CD4-positive, alpha-beta T cell (primary cell): ENCODE measurements at regions not wholly inside any gene's neighbourhood (a gene's known extent, or its start where the extent isn't known, plus 50 kb on each side); places are given as distances from the start of the nearest gene placed in this dataset.

Source experiments
- ATAC-seq: fragments of 200-7000 bp; cut with Tn5 transposase; one replicate; pipeline ENCODE4 v1.10.0; 2022; ENCODE audit warnings: mild to moderate bottlenecking; ENCODE audit not compliant: poor library complexity
- CTCF ChIA-PET: fragments of 350-600 bp; sonication (Branson Sonifier 250); formaldehyde crosslinking; loops from one replicate; lab custom pipeline; 2021; ENCODE audit warnings: antibody characterized with exemption, inconsistent platforms; lab: Charles Lee
- POLR2A ChIA-PET: fragments of 350-600 bp; sonication (Branson Sonifier 250); formaldehyde crosslinking; loops from one replicate; lab custom pipeline; 2021; ENCODE audit warnings: antibody characterized with exemption, inconsistent platforms; lab: Charles Lee
- DNase-seq, 14 experiments: peaks; one replicate each; pipeline ENCODE4 v3.0.0-alpha.2; 2013 to 2020; ENCODE audit warnings: mixed read lengths in 2 of 14
- H3K27ac ChIP-seq, 2 donors: one replicate each; pipeline versions ENCODE4 v1.5.1 to v1.7.0; 2013; ENCODE audit warnings: low read length in 2 of 2, low read depth in 1 of 2, mild to moderate bottlenecking in 1 of 2
- H3K27me3 ChIP-seq, 2 experiments: 1 replicate in 1 of 2; 2 replicates in 1 of 2; pipeline versions ENCODE4 v1.6.1 to v1.7.0; 2013; ENCODE audit warnings: low read length in 2 of 2, control low read depth in 1 of 2, mild to moderate bottlenecking in 1 of 2, moderate library complexity in 1 of 2; ENCODE audit not compliant: insufficient read depth in 2 of 2, control insufficient read depth in 1 of 2
- H3K36me3 ChIP-seq: one replicate; pipeline ENCODE4 v1.6.1; 2013; ENCODE audit warnings: low read length, control low read depth; ENCODE audit not compliant: insufficient read depth
- H3K4me1 ChIP-seq: one replicate; pipeline ENCODE4 v1.6.1; 2013; ENCODE audit warnings: low read length, control low read depth; ENCODE audit not compliant: insufficient read depth
- H3K4me3 ChIP-seq: one replicate; pipeline ENCODE4 v1.5.1; 2013; ENCODE audit warnings: mild to moderate bottlenecking, low read length, moderate library complexity
- H3K9me3 ChIP-seq, 2 experiments: 1 replicate in 1 of 2; 2 replicates in 1 of 2; pipeline versions ENCODE4 v1.6.1 to v1.7.0; 2013; ENCODE audit warnings: low read length in 2 of 2, mild to moderate bottlenecking in 2 of 2, control low read depth in 1 of 2, moderate library complexity in 1 of 2; ENCODE audit not compliant: control insufficient read depth in 1 of 2, insufficient read depth in 1 of 2
- H3K27ac Mint-ChIP-seq: one replicate; pipeline ENCODE4 v1.8.0; 2020; ENCODE audit warnings: mixed read lengths
- H3K27me3 Mint-ChIP-seq: one replicate; pipeline ENCODE4 v1.8.0; 2021; ENCODE audit warnings: mixed read lengths
- H3K36me3 Mint-ChIP-seq: one replicate; pipeline ENCODE4 v1.8.0; 2021; ENCODE audit warnings: low read depth, mixed read lengths
- H3K4me1 Mint-ChIP-seq: one replicate; pipeline ENCODE4 v1.8.0; 2021; ENCODE audit warnings: low read depth, mixed read lengths
- H3K4me3 Mint-ChIP-seq: one replicate; pipeline ENCODE4 v1.8.0; 2020; ENCODE audit warnings: mild to moderate bottlenecking, mixed read lengths
- H3K9me3 Mint-ChIP-seq: one replicate; pipeline ENCODE4 v1.8.0; 2020; ENCODE audit warnings: mixed read lengths
- CTCF ChIP-seq: fragments of 200-600 bp; IDR thresholded peaks from one replicate; pipeline ENCODE4 v1.8.0; 2022; ENCODE audit warnings: antibody characterized with exemption, mild to moderate bottlenecking
- intact Hi-C, 2 experiments: fragments of 100-400 bp; cut with DNase I in 1 of 2; cut with micrococcal nuclease in 1 of 2; formaldehyde crosslinking; loops; one replicate each; pipeline versions ENCODE4 v1.15.1 to v1.9.0; 2023 to 2025; cut with DNase I, micrococcal nuclease

GRCh38 chr7:82675396-82675795, 231.8 kb upstream of the CACNA2D1 start:
- intact Hi-C loops, result no loop called here
- DNase-seq (no peak), ATAC-seq (no peak)
- Mint-ChIP-seq H3K4me3 (no peak overlapping the region), H3K9me3 (peaks cover 4% of the 10 kb centered on the region), H3K4me1 (peaks cover 11% of the 10 kb centered on the region), H3K27me3 (no peaks in the 10 kb centered on the region), H3K27ac (no peak overlapping the region), H3K36me3 (no peaks in the 10 kb centered on the region)
- H3K27me3 ChIP-seq, result no peaks in the 10 kb centered on the region
- POLR2A ChIA-PET, result no interaction called here
- peaks cover 4% of the 10 kb centered on the region for H3K4me1 ChIP-seq
- H3K4me3 ChIP-seq, result no peak overlapping the region
- CTCF ChIA-PET, result no interaction called here
- no peak for TF ChIP-seq CTCF
- no peaks in the 10 kb centered on the region for H3K9me3 ChIP-seq
- H3K36me3 ChIP-seq, result no peaks in the 10 kb centered on the region
- no peak overlapping the region for H3K27ac ChIP-seq

- no peaks in the 10 kb centered on the region for H3K27me3 Mint-ChIP-seq
- no peaks in the 10 kb centered on the region for H3K36me3 ChIP-seq
- H3K36me3 Mint-ChIP-seq, result no peaks in the 10 kb centered on the region
- no peak overlapping the region for H3K4me3 Mint-ChIP-seq
- intact Hi-C loops, result no loop called here
- no peak overlapping the region for H3K4me3 ChIP-seq
- TF ChIP-seq CTCF, result no peak
- H3K27me3 ChIP-seq, result no peaks in the 10 kb centered on the region
- DNase-seq (no peak), ATAC-seq (no peak)
- H3K27ac Mint-ChIP-seq, result no peak overlapping the region
- no peak overlapping the region for H3K27ac ChIP-seq
- ChIA-PET POLR2A (no interaction called here), CTCF (no interaction called here)
- no peaks in the 10 kb centered on the region for H3K9me3 ChIP-seq
- H3K9me3 Mint-ChIP-seq, result peaks cover 4% of the 10 kb centered on the region
- peaks cover 4% of the 10 kb centered on the region for H3K4me1 ChIP-seq
- peaks cover 11% of the 10 kb centered on the region for H3K4me1 Mint-ChIP-seq
Measured at GRCh38 chr7:82674268-82674667, 230.7 kb upstream of the CACNA2D1 start.

- ATAC-seq (no peak), DNase-seq (no peak)
- no peak overlapping the region for H3K27ac Mint-ChIP-seq
- H3K4me1 ChIP-seq, result peaks cover 2% of the 10 kb centered on the region
- ChIA-PET POLR2A (no interaction called here), CTCF (interaction anchor here (1.6 kb wide), 1 partner anchor 8 kb away, joined by 4 read pairs; no protein-coding TSS in a partner anchor)
- H3K36me3 Mint-ChIP-seq, result no peaks in the 10 kb centered on the region
- H3K4me1 Mint-ChIP-seq, result no peaks in the 10 kb centered on the region
- intact Hi-C loops, result no loop called here
- H3K36me3 ChIP-seq, result no peaks in the 10 kb centered on the region
- no peaks in the 10 kb centered on the region for H3K27me3 Mint-ChIP-seq
- no peaks in the 10 kb centered on the region for H3K27me3 ChIP-seq
- no peaks in the 10 kb centered on the region for H3K9me3 ChIP-seq
- peaks cover 6% of the 10 kb centered on the region for H3K9me3 Mint-ChIP-seq
- H3K4me3 ChIP-seq, result no peak overlapping the region
- no peak overlapping the region for H3K4me3 Mint-ChIP-seq
- H3K27ac ChIP-seq, result no peak overlapping the region
- no peak for TF ChIP-seq CTCF
Measured at GRCh38 chr7:82672078-82672477, 228.5 kb upstream of the CACNA2D1 start.
